ENCODE measurements at regions not wholly inside any gene's neighbourhood (a gene's known extent, or its start where the extent isn't known, plus 50 kb on each side); places are given as distances from the start of the nearest gene placed in this dataset.

DNA sequence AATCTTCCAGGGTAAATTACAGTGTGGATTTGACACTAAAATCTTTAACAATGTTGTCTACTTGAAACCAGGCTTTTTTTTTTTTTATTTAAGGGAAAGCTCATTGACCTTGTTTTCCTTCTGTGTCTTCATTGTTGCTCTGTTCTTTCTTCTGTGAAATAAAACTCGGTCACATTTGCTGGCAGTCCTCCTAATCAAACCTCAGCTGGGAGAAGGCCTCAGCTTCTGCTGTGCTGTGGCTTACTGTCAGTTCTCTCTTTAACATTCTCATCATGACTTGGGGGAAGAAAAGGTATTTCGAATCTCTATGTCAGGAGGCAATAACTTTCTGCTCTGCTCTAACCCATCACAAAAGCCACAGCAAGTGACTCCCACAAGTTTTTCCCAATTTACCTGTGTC is 268.9 kb downstream of the ZNF608 start:
- no peak for TF ChIP-seq POLR2A (IDR thresholded peaks at IDR 0.05)
- TF ChIP-seq, protein P1, sequence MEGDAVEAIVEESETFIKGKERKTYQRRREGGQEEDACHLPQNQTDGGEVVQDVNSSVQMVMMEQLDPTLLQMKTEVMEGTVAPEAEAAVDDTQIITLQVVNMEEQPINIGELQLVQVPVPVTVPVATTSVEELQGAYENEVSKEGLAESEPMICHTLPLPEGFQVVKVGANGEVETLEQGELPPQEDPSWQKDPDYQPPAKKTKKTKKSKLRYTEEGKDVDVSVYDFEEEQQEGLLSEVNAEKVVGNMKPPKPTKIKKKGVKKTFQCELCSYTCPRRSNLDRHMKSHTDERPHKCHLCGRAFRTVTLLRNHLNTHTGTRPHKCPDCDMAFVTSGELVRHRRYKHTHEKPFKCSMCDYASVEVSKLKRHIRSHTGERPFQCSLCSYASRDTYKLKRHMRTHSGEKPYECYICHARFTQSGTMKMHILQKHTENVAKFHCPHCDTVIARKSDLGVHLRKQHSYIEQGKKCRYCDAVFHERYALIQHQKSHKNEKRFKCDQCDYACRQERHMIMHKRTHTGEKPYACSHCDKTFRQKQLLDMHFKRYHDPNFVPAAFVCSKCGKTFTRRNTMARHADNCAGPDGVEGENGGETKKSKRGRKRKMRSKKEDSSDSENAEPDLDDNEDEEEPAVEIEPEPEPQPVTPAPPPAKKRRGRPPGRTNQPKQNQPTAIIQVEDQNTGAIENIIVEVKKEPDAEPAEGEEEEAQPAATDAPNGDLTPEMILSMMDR (IDR thresholded peaks at IDR 0.05): no peak

Data from right lobe of liver (tissue), 4 donors.